K562 (cell line): ENCODE measurements at regions not wholly inside any gene's neighbourhood (a gene's known extent, or its start where the extent isn't known, plus 50 kb on each side); places are given as distances from the start of the nearest gene placed in this dataset.

Experiments
- CTCF ChIP-seq, 3 experiments: IDR thresholded peaks in 2 of 3; conservative IDR thresholded peaks in 1 of 3; 2 replicates each; pipeline ENCODE4 v1.5.1; 2011 to 2012; ENCODE audit warnings: low read length in 3 of 3, mild to moderate bottlenecking in 3 of 3, control low read depth in 2 of 3, improper control_type of control experiment in 1 of 3, inconsistent platforms in 1 of 3, low read depth in 1 of 3, mixed read lengths in 1 of 3, moderate library complexity in 1 of 3; ENCODE audit not compliant: insufficient read depth in 2 of 3
- SLC30A9 ChIP-seq: fragments of 250-450 bp; sonication (Bioruptor Pico); IDR thresholded peaks from 2 replicates; pipeline ENCODE4 v1.8.0; 2022; ENCODE audit warnings: mild to moderate bottlenecking, moderate library complexity
- SMARCB1 ChIP-seq: IDR thresholded peaks from 2 replicates; pipeline ENCODE4 v1.6.1; 2011; ENCODE audit warnings: improper control_type of control experiment, low read depth; ENCODE audit not compliant: insufficient read length
- TBP ChIP-seq: optimal IDR thresholded peaks from 2 replicates; pipeline ENCODE3; 2011; ENCODE audit warnings: low read depth, low read length, improper control_type of control experiment
- ZNF239 ChIP-seq: fragments of 250-450 bp; sonication (Bioruptor Pico); IDR thresholded peaks from 2 replicates; pipeline ENCODE4 v1.4.0; 2020; ENCODE audit warnings: mild to moderate bottlenecking
- ZNF699 ChIP-seq: fragments of 250-450 bp; sonication (Bioruptor Pico); IDR thresholded peaks from 2 replicates; pipeline ENCODE4 v1.8.0; 2021; ENCODE audit warnings: mild to moderate bottlenecking, moderate library complexity; ENCODE audit not compliant: insufficient replicate concordance
- TF ChIP-seq, protein P1 (sequence below): fragments of 450-650 bp; IDR thresholded peaks from 2 replicates; pipeline ENCODE4 v1.6.1; 2017; ENCODE audit warnings: antibody characterized with exemption, mild to moderate bottlenecking

- TF ChIP-seq ZNF699 (CRISPR knock-in tag) (no peak), TBP (no peak), ZNF239 (no peak), CTCF (IDR thresholded peaks at IDR 0.05 in 2 of 3, conservative IDR thresholded peaks at IDR 0.05 in 1 of 3; ENCODE audit: insufficient read depth in 2 of 3, low read depth in 1 of 3, low read length in 3 of 3) (no peak), SMARCB1 (no peak), SLC30A9 (CRISPR knock-in tag) (no peak)
- TF ChIP-seq, protein P1, sequence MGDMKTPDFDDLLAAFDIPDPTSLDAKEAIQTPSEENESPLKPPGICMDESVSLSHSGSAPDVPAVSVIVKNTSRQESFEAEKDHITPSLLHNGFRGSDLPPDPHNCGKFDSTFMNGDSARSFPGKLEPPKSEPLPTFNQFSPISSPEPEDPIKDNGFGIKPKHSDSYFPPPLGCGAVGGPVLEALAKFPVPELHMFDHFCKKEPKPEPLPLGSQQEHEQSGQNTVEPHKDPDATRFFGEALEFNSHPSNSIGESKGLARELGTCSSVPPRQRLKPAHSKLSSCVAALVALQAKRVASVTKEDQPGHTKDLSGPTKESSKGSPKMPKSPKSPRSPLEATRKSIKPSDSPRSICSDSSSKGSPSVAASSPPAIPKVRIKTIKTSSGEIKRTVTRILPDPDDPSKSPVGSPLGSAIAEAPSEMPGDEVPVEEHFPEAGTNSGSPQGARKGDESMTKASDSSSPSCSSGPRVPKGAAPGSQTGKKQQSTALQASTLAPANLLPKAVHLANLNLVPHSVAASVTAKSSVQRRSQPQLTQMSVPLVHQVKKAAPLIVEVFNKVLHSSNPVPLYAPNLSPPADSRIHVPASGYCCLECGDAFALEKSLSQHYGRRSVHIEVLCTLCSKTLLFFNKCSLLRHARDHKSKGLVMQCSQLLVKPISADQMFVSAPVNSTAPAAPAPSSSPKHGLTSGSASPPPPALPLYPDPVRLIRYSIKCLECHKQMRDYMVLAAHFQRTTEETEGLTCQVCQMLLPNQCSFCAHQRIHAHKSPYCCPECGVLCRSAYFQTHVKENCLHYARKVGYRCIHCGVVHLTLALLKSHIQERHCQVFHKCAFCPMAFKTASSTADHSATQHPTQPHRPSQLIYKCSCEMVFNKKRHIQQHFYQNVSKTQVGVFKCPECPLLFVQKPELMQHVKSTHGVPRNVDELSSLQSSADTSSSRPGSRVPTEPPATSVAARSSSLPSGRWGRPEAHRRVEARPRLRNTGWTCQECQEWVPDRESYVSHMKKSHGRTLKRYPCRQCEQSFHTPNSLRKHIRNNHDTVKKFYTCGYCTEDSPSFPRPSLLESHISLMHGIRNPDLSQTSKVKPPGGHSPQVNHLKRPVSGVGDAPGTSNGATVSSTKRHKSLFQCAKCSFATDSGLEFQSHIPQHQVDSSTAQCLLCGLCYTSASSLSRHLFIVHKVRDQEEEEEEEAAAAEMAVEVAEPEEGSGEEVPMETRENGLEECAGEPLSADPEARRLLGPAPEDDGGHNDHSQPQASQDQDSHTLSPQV, result no peak
Observed at GRCh38 chr7:98483276-98483963, 82.5 kb upstream of the BAIAP2L1 start.
